Panc1 (cell line): ENCODE measurements at regions not wholly inside any gene's neighbourhood (a gene's known extent, or its start where the extent isn't known, plus 50 kb on each side); places are given as distances from the start of the nearest gene placed in this dataset.

ENCODE experiments used
- TCF7L2 ChIP-seq: IDR thresholded peaks from 2 replicates; pipeline ENCODE4 v1.6.1; 2011; ENCODE audit warnings: mild to moderate bottlenecking, low read depth, low read length, inconsistent platforms
- TF ChIP-seq, protein P1 (sequence below): fragments of 450-650 bp; IDR thresholded peaks from 2 replicates; pipeline ENCODE4 v1.5.1; 2017; ENCODE audit warnings: mild to moderate bottlenecking

DNA sequence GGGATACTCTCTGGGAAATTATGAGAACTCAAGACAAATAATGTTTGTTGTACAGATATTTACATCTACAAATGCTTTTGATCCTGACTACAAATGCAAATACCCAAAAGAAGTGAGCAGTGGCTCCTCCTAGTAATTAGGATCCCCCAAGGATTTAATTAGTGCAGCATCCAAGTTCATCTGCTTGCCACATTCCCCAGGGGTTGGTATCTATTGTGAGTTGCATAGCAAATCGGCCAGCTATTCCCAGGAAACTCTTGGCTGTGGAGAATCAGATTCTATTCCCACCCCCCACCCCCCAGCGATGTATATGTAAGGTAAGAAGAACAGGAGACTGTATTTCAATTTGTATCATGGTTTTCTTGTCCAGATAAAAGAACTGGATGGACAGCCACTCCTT, 725.1 kb upstream of the CDH7 start:
- TF ChIP-seq, protein P1, sequence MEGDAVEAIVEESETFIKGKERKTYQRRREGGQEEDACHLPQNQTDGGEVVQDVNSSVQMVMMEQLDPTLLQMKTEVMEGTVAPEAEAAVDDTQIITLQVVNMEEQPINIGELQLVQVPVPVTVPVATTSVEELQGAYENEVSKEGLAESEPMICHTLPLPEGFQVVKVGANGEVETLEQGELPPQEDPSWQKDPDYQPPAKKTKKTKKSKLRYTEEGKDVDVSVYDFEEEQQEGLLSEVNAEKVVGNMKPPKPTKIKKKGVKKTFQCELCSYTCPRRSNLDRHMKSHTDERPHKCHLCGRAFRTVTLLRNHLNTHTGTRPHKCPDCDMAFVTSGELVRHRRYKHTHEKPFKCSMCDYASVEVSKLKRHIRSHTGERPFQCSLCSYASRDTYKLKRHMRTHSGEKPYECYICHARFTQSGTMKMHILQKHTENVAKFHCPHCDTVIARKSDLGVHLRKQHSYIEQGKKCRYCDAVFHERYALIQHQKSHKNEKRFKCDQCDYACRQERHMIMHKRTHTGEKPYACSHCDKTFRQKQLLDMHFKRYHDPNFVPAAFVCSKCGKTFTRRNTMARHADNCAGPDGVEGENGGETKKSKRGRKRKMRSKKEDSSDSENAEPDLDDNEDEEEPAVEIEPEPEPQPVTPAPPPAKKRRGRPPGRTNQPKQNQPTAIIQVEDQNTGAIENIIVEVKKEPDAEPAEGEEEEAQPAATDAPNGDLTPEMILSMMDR: no peak
- TF ChIP-seq TCF7L2: no peak
